AG04450 (cell line): ENCODE measurements at regions not wholly inside any gene's neighbourhood (a gene's known extent, or its start where the extent isn't known, plus 50 kb on each side); places are given as distances from the start of the nearest gene placed in this dataset.
"Not testable (repeated sequence)": the region's sequence is repeated elsewhere in the genome, so short reads cannot be mapped to it uniquely, and the experiment has no call there.

ENCODE experiments used
- CTCF ChIA-PET: fragments of 300-600, 350-600 bp; formaldehyde crosslinking; extraction: SDS; loops from one replicate; lab custom pipeline; 2022; ENCODE audit warnings: antibody characterized with exemption, inconsistent platforms; lab: Charles Lee
- POLR2A ChIA-PET: fragments of 350-600 bp; formaldehyde crosslinking; extraction: SDS; loops from one replicate; lab custom pipeline; 2021; ENCODE audit warnings: antibody characterized with exemption, inconsistent platforms; lab: Yijun Ruan, JAX
- DNase-seq: peaks from one replicate; pipeline ENCODE4 v3.0.0-alpha.2; 2011; ENCODE audit warnings: low read depth, low spot score
- H3K27ac ChIP-seq: one replicate; pipeline ENCODE4 v1.5.1; 2012; ENCODE audit warnings: low read depth, low read length, control low read depth
- H3K27me3 ChIP-seq: one replicate; pipeline ENCODE4 v1.6.0; 2012; ENCODE audit warnings: low read length; ENCODE audit not compliant: control insufficient read depth, insufficient read depth
- H3K4me3 ChIP-seq: 2 replicates; pipeline ENCODE4 v1.5.1; 2011; ENCODE audit warnings: mild to moderate bottlenecking, low read depth, low read length, control low read depth
- H3K9me3 ChIP-seq: 2 replicates; pipeline ENCODE4 v1.5.1; 2012; ENCODE audit warnings: low read length; ENCODE audit not compliant: control insufficient read depth, insufficient read depth
- CTCF ChIP-seq: IDR thresholded peaks from 2 replicates; pipeline ENCODE4 v1.5.1; 2011; ENCODE audit warnings: low read depth, low read length, control low read depth, inconsistent platforms

GRCh38 chr4:58871509-58871908 is 1761.3 kb upstream of the IGFBP7 start:
- Histone ChIP-seq H3K4me3 (no peak overlapping the region), H3K9me3 (peaks cover 4% of the 10 kb centered on the region; the same call in 1 of the 2 replicates), H3K27me3 (no peaks in the 10 kb centered on the region), H3K27ac (no peak overlapping the region)
- CTCF ChIA-PET = no interaction called here
- no peak for DNase-seq
- TF ChIP-seq CTCF = no peak
- POLR2A ChIA-PET = no interaction called here

GRCh38 chr4:58849026-58849425 is 1738.8 kb upstream of the IGFBP7 start:
- TF ChIP-seq CTCF = no peak
- DNase-seq = no peak
- H3K9me3 ChIP-seq = no peaks in the 10 kb centered on the region
- no peak overlapping the region for H3K27ac ChIP-seq
- H3K27me3 ChIP-seq = no peaks in the 10 kb centered on the region
- CTCF ChIA-PET = no interaction called here
- POLR2A ChIA-PET = no interaction called here
- H3K4me3 ChIP-seq = no peak overlapping the region

GRCh38 chr4:58843455-58843854 is 1733.3 kb upstream of the IGFBP7 start:
- Histone ChIP-seq H3K27me3 (no peaks in the 10 kb centered on the region), H3K4me3 (no peak overlapping the region), H3K9me3 (no peaks in the 10 kb centered on the region), H3K27ac (no peak overlapping the region)
- CTCF ChIA-PET = no interaction called here
- no peak for TF ChIP-seq CTCF
- DNase-seq = no peak
- POLR2A ChIA-PET = no interaction called here

GRCh38 chr4:58833126-58833525 is 1722.9 kb upstream of the IGFBP7 start:
- ChIA-PET POLR2A (no interaction called here), CTCF (no interaction called here)
- H3K9me3 ChIP-seq = no peaks in the 10 kb centered on the region
- no peaks in the 10 kb centered on the region for H3K27me3 ChIP-seq
- no peak for DNase-seq
- no peak for TF ChIP-seq CTCF
- no peak overlapping the region for H3K4me3 ChIP-seq
- no peak overlapping the region for H3K27ac ChIP-seq

- Histone ChIP-seq H3K27ac (no peak overlapping the region), H3K27me3 (no peaks in the 10 kb centered on the region), H3K9me3 (no peaks in the 10 kb centered on the region), H3K4me3 (no peak overlapping the region)
- no peak for DNase-seq
- no peak for TF ChIP-seq CTCF
- ChIA-PET CTCF (no interaction called here), POLR2A (no interaction called here)
Measured at GRCh38 chr4:58825278-58825677, 1715.1 kb upstream of the IGFBP7 start.

- H3K9me3 ChIP-seq, H3K27me3 ChIP-seq, H3K4me3 ChIP-seq, DNase-seq, H3K27ac ChIP-seq, POLR2A ChIA-PET, CTCF ChIA-PET: not testable (repeated sequence)
Measured at GRCh38 chr4:58818560-58818959, 1708.4 kb upstream of the IGFBP7 start.
